ENCODE measurements at regions not wholly inside any gene's neighbourhood (a gene's known extent, or its start where the extent isn't known, plus 50 kb on each side); places are given as distances from the start of the nearest gene placed in this dataset.

GRCh38 chr5:158553195-158553961, 546.3 kb downstream of the EBF1 start:
- no peak for DNase-seq (ENCODE audit: low read depth in 2 of 2)

GRCh38 chr5:158552241-158552640, 547.5 kb downstream of the EBF1 start:
- DNase-seq (ENCODE audit: low read depth in 2 of 2), result no peak

- no peak for DNase-seq (ENCODE audit: low read depth in 2 of 2)
Observed at GRCh38 chr5:158549311-158549710, 550.4 kb downstream of the EBF1 start.

DNA sequence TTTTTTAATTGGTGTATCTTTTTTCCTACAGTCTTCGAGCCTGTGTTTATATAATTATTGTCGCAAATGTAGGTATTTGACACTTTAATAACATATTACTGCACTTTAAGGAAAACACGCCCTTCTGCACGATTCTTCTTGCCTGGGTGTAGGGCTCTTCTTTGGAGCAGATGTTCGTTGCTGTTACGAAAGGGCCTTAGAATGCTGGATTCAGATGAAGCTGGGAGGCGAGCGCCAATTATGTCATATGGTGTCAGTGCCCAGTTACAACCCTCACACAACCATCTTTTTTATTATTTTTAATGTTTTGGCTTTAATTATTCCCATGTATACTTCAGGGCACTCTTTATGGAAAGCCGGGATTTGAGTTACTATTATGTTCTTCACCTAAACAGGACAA, 553.0 kb downstream of the EBF1 start:
- no peak for DNase-seq (ENCODE audit: low read depth in 2 of 2)

- no peak for DNase-seq (ENCODE audit: low read depth in 2 of 2)
Observed at GRCh38 chr5:158545949-158546530, 553.7 kb downstream of the EBF1 start.

- DNase-seq (ENCODE audit: low read depth in 2 of 2), result no peak
Observed at GRCh38 chr5:158544388-158545339, 555.1 kb downstream of the EBF1 start.

DNA sequence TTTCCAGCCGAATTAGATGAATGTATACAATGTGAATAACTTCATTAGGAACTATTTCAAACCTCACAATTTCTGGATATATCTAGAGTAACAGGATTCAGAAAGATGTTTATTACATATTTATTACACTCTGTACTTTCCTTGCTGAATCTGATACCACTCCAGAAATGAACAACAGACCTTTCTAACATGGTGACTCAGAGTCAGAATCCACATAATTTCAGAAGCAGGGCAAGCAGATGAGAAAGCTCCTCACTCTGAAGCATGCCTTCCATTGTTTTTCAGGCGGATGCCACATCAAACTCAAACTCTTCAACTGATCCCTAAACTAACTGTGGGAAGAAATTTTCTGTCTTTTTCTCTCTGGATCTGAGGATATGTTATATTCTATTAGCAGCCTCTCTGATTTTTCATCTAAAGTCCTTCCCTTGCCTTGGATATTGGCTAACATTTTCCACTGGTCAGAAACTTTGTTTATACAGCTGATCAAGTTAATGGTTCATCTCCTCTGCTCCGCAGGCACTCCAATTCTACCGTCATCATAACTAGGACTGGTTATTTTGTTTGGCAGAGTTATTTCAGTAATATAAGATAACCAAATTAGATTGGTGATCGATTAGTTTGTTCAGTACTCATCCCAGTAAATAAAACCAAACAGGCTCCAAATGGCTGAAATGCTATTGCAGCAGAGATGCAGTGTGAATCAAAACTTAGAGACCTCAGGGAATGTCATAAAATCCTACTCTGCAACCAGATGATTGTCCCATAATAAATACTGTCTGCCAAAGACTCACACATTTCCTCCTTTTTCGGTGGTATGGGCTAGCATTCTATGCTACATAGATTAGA, 556.0 kb downstream of the EBF1 start:
- no peak for DNase-seq (ENCODE audit: low read depth in 2 of 2)

GRCh38 chr5:158541536-158542297, 558.0 kb downstream of the EBF1 start:
- DNase-seq (ENCODE audit: low read depth in 2 of 2), result no peak

DNA sequence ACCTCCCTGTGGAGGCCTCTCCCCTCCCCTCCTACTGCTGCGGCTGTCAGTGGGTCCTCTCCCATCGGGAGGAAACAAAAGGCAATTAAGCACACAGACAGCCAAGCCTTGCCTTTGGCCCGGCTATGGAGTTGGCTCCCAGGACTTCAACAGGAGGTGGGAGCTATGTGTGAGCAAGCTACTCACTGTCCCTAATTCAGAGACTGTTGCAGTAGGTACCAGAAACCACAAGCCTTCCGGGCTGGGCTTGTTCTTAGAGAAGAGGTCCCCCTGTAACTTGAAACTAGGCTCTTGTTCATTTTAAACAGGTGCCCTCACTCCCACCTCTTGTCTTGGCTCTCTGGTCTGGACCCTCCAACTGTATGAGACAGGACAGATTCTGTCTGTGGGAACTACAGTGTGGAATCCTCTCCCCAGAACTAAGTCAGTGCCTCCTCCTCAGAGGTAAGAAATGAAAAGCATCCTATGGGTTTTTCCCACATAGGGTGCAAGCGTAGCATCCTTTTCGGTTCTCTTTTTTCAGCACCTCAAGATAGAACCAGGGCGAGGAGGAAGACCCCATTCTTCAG, 561.1 kb downstream of the EBF1 start:
- DNase-seq (ENCODE audit: low read depth in 2 of 2), result no peak

- no peak for DNase-seq (ENCODE audit: low read depth in 2 of 2)
Observed at GRCh38 chr5:158537366-158537765, 562.4 kb downstream of the EBF1 start.

DNA sequence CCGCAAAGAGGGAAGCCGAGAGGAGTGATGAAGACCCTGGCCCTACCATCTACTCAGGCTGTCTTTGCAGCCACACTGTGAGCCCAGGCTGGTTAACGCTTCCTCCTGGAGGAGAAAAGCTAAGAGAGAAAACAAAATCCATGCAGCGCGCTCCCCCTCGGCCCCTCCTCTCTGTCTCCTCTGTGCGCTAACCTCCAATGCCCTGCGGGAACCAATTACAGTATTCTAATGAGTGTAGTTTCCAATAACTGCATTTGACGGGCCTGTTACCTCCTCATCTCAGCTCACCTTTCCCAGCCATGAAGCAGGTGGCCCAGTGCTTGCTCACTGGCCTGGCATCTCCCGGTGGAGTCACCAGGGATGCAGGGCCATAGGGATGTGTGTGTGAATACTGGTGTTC, 565.5 kb downstream of the EBF1 start:
- DNase-seq (ENCODE audit: low read depth in 2 of 2), result no peak

- DNase-seq (ENCODE audit: low read depth in 2 of 2), result no peak
Observed at GRCh38 chr5:158532739-158533138, 567.0 kb downstream of the EBF1 start.

DNA sequence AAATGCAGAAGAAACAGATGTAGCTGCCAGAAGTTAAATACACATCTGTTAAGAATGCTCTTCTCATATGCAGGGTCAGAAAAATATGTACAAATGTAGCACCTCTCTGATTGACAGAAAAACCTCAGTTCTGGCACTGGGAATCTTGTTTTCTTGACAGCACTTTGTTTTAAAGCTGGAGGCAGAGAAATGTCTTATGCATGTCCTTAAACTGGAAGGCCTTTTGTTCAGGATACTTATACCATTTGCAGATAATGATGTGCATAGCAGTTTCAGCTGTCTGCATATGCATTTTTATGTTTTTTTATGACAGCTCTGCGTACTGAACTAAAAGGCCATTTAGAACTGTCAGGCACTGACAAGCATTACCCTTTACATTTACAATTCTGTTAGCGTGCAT, 567.9 kb downstream of the EBF1 start:
- DNase-seq (ENCODE audit: low read depth in 2 of 2), result no peak

- no peak for DNase-seq (ENCODE audit: low read depth in 2 of 2)
Observed at GRCh38 chr5:158530115-158530514, 569.6 kb downstream of the EBF1 start.

GRCh38 chr5:158529454-158529853, 570.3 kb downstream of the EBF1 start:
- DNase-seq (ENCODE audit: low read depth in 2 of 2), result no peak

GRCh38 chr5:158525663-158526062, 574.1 kb downstream of the EBF1 start:
- DNase-seq (ENCODE audit: low read depth in 2 of 2), result no peak

DNA sequence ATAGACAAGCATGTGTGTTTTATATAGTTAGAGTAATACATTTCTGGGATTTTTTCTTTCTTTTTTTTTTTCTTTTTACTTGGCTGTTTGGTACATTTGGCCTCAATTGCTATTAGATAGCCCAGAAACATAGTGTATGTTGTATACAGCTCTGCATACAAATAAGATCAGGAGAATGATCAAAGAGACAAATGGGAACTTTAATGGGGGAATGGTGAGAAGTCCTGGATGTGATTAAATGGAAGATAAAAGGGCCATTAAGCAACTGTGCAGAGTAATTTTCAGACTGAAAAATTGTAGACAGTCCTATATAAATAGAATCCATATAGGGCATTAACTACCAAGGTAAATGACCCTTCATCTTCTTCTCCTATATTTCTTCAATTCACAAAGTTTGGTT, 575.6 kb downstream of the EBF1 start:
- DNase-seq (ENCODE audit: low read depth in 2 of 2), result no peak

DNA sequence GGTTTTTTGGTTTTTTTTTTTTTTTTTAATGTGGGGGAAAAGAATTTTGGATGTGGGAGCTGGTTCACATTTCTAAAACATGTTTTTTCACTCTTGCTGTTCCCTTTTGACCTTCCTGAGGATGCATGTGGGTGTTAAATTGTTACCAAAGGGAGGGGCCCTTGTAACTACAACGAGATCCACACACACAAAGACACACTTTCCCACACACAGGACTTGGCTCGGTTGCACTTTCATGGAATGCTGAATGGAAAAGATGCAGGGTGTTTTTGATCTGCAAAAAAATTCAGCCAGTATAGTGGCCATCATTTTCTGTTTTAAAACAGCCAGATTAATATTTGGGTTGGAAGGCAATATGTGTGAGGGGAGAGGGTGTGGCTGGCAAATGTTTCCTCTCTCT, 576.9 kb downstream of the EBF1 start:
- no peak for DNase-seq (ENCODE audit: low read depth in 2 of 2)

DNA sequence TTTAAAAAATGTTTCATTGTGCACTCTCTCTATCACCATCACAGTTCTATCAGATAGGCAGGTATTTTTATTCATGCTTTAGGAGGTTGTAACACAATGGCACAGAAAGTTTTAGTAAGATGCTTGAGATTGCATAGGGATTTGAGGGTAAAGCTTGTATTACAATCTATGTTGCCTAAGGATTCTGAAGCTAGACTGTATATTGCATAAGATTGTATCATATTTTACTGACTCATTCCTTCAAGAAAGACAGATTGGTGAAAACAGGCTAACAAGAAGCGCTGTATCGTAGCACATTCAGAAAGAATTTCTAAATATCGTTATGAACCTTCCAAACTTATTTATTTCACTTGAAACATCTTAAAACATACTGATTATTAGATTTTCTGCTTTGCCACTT, 577.7 kb downstream of the EBF1 start:
- DNase-seq (ENCODE audit: low read depth in 2 of 2), result no peak

- no peak for DNase-seq (ENCODE audit: low read depth in 2 of 2)
Observed at GRCh38 chr5:158519433-158520021, 580.2 kb downstream of the EBF1 start.

Data from stimulated activated CD8-positive, alpha-beta memory T cell treated with anti-CD3 and anti-CD28 coated beads, Interleukin-7, amount 100 ng/mL, for 1 hour (primary cell).